Nephron (organoid): ENCODE measurements at regions not wholly inside any gene's neighbourhood (a gene's known extent, or its start where the extent isn't known, plus 50 kb on each side); places are given as distances from the start of the nearest gene placed in this dataset.

ENCODE experiments used
- H3K27ac Mint-ChIP-seq, 3 experiments: 2 replicates each; pipeline ENCODE4 v1.8.0; 2020; ENCODE audit warnings: mixed read lengths in 3 of 3, mild to moderate bottlenecking in 2 of 3, moderate library complexity in 1 of 3
- H3K27me3 Mint-ChIP-seq: 2 replicates; pipeline ENCODE4 v1.8.0; 2021; ENCODE audit warnings: low read depth, mild to moderate bottlenecking, moderate library complexity, mixed read lengths
- H3K36me3 Mint-ChIP-seq: 2 replicates; pipeline ENCODE4 v1.8.0; 2020; ENCODE audit warnings: low read depth, mixed read lengths
- H3K4me1 Mint-ChIP-seq: 2 replicates; pipeline ENCODE4 v1.8.0; 2020; ENCODE audit warnings: mixed read lengths
- H3K4me3 Mint-ChIP-seq, 3 experiments: 2 replicates each; pipeline ENCODE4 v1.8.0; 2020; ENCODE audit warnings: mild to moderate bottlenecking in 3 of 3, mixed read lengths in 3 of 3, moderate library complexity in 2 of 3
- H3K9me3 Mint-ChIP-seq: 2 replicates; pipeline ENCODE4 v1.8.0; 2020; ENCODE audit warnings: mixed read lengths
- CTCF ChIP-seq, 3 experiments: fragments of 200-600 bp; sonication (generic); IDR thresholded peaks; one replicate each; pipeline ENCODE4 v1.5.0; 2021; ENCODE audit warnings: antibody characterized with exemption in 3 of 3; ENCODE audit not compliant: unreplicated experiment in 3 of 3

- Mint-ChIP-seq H3K27ac (no peak overlapping the region), H3K27me3 (peaks cover 4% of the 10 kb centered on the region), H3K4me3 (no peak overlapping the region), H3K36me3 (peaks cover 6% of the 10 kb centered on the region), H3K9me3 (peaks cover 27% of the 10 kb centered on the region), H3K4me1 (no peaks in the 10 kb centered on the region)
- TF ChIP-seq CTCF (IDR thresholded peaks at IDR 0.05; ENCODE audit: unreplicated experiment in 3 of 3), result no peak
These were observed 64.3 kb upstream of the VANGL1 start for GRCh38 chr1:115577513-115577912.

DNA sequence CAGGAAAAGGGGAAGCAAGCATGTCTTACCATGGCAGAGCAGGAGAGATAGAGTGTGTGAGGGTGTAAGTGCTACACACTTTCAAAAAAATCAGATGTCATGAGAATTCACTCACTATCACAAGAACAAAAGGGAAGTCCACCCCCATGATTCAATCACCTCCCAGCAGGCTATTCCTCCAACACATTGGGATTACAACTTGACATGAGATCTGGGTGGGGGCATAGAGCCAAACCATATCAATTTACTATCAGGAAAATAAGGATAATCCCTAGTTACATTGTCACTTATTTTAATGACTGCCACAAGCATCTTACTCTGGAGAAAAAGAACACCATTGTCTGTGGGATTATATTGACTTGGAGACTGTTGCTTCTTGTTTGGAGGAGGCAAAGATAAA, 66.1 kb upstream of the VANGL1 start:
- Mint-ChIP-seq H3K36me3 (peaks cover 7% of the 10 kb centered on the region), H3K9me3 (peaks cover 22% of the 10 kb centered on the region), H3K4me3 (no peak overlapping the region), H3K27me3 (peaks cover 4% of the 10 kb centered on the region), H3K27ac (no peak overlapping the region), H3K4me1 (no peaks in the 10 kb centered on the region)
- no peak for TF ChIP-seq CTCF (IDR thresholded peaks at IDR 0.05; ENCODE audit: unreplicated experiment in 3 of 3)

- peaks cover 10% of the 10 kb centered on the region for H3K36me3 Mint-ChIP-seq
- no peaks in the 10 kb centered on the region for H3K4me1 Mint-ChIP-seq
- H3K27me3 Mint-ChIP-seq, result peaks cover 4% of the 10 kb centered on the region
- no peak for TF ChIP-seq CTCF (IDR thresholded peaks at IDR 0.05; ENCODE audit: unreplicated experiment in 3 of 3)
- peaks cover 23% of the 10 kb centered on the region for H3K9me3 Mint-ChIP-seq
- no peak overlapping the region for H3K27ac Mint-ChIP-seq
- no peak overlapping the region for H3K4me3 Mint-ChIP-seq
These were observed 69.1 kb upstream of the VANGL1 start for GRCh38 chr1:115572710-115573109.

GRCh38 chr1:115567431-115567830, 74.3 kb upstream of the VANGL1 start:
- no peak overlapping the region for H3K27ac Mint-ChIP-seq

GRCh38 chr1:115565791-115566190, 76.0 kb upstream of the VANGL1 start:
- Mint-ChIP-seq H3K4me1 (peaks cover 3% of the 10 kb centered on the region), H3K4me3 (no peak overlapping the region), H3K27me3 (peaks cover 36% of the 10 kb centered on the region), H3K9me3 (peaks cover 21% of the 10 kb centered on the region), H3K27ac (no peak overlapping the region), H3K36me3 (peaks cover 5% of the 10 kb centered on the region)
- TF ChIP-seq CTCF (IDR thresholded peaks at IDR 0.05; ENCODE audit: unreplicated experiment in 3 of 3), result no peak

More at GRCh38 chr1:115567431-115567830, 74.3 kb upstream of the VANGL1 start:
- no peak for TF ChIP-seq CTCF (IDR thresholded peaks at IDR 0.05; ENCODE audit: unreplicated experiment in 3 of 3)
- peaks cover 5% of the 10 kb centered on the region for H3K36me3 Mint-ChIP-seq
- peaks cover 3% of the 10 kb centered on the region for H3K4me1 Mint-ChIP-seq
- H3K27me3 Mint-ChIP-seq, result peaks cover 28% of the 10 kb centered on the region
- peaks cover 22% of the 10 kb centered on the region for H3K9me3 Mint-ChIP-seq
- H3K4me3 Mint-ChIP-seq, result no peak overlapping the region

DNA sequence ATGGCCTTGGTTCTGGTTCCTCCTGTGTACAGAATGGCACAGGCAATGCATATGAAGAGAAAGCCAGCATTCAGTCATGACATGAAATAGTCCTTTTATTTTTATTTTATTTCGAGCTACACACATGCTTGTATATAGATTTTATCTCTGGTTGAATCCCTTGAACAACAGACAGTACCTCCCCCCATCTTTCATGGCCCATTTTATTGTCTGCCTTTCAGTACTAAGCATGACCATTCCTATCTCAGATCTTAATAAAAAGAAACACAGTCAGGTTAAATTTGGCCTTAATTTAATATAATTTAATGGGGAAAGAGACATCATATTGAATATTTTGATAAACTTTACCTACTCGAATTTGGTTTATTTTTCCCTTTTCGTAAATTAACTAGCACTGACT, 76.4 kb upstream of the VANGL1 start:
- peaks cover 3% of the 10 kb centered on the region for H3K4me1 Mint-ChIP-seq
- no peak for TF ChIP-seq CTCF (IDR thresholded peaks at IDR 0.05; ENCODE audit: unreplicated experiment in 3 of 3)
- H3K9me3 Mint-ChIP-seq, result peaks cover 21% of the 10 kb centered on the region
- no peak overlapping the region for H3K4me3 Mint-ChIP-seq
- H3K27me3 Mint-ChIP-seq, result peaks cover 36% of the 10 kb centered on the region
- H3K36me3 Mint-ChIP-seq, result peaks cover 5% of the 10 kb centered on the region
- H3K27ac Mint-ChIP-seq, result no peak overlapping the region
